Gastrocnemius medialis (tissue), 4 donors: ENCODE measurements at regions not wholly inside any gene's neighbourhood (a gene's known extent, or its start where the extent isn't known, plus 50 kb on each side); places are given as distances from the start of the nearest gene placed in this dataset.
"Not testable (repeated sequence)": the region's sequence is repeated elsewhere in the genome, so short reads cannot be mapped to it uniquely, and the experiment has no call there.

Experiments used
- ATAC-seq, 2 donors: fragments of 150-250 bp; one replicate each; pipeline ENCODE4 v1.9.1; 2016
- DNase-seq, 2 donors: peaks; one replicate each; pipeline ENCODE4 v3.0.0-alpha.2; 2019
- H3K27ac ChIP-seq, 4 donors: fragments of 200-600 bp; sonication (generic); 1 replicate in 1 of 4; 2 replicates in 3 of 4; pipeline ENCODE4 v1.5.1; 2016 to 2018; ENCODE audit warnings: mild to moderate bottlenecking in 2 of 4, moderate library complexity in 1 of 4
- H3K27me3 ChIP-seq, 3 donors: fragments of 200-600 bp; sonication (generic) in 2 of 3; 1 replicate in 1 of 3; 2 replicates in 2 of 3; pipeline versions ENCODE4 v1.5.1 to v1.6.0; 2016 to 2019; ENCODE audit warnings: mild to moderate bottlenecking in 1 of 3, moderate library complexity in 1 of 3
- H3K36me3 ChIP-seq, 2 donors: fragments of 200-600 bp; sonication (generic) in 1 of 2; one replicate each; pipeline ENCODE4 v1.5.1; 2017 to 2018
- H3K4me1 ChIP-seq, 2 donors: fragments of 200-600 bp; sonication (generic) in 1 of 2; one replicate each; pipeline ENCODE4 v1.5.1; 2016 to 2017; ENCODE audit warnings: mild to moderate bottlenecking in 2 of 2
- H3K4me3 ChIP-seq, 4 donors: fragments of 200-600 bp; sonication (generic) in 3 of 4; 1 replicate in 1 of 4; 2 replicates in 3 of 4; pipeline ENCODE4 v1.5.1; 2016 to 2019; ENCODE audit warnings: mild to moderate bottlenecking in 2 of 4
- H3K9me3 ChIP-seq, 3 donors: fragments of 200-600 bp; sonication (generic) in 2 of 3; 1 replicate in 1 of 3; 2 replicates in 2 of 3; pipeline ENCODE4 v1.5.1; 2016 to 2019
- POLR2A ChIP-seq, 2 donors: fragments of 450-650 bp; IDR thresholded peaks; one replicate each; pipeline ENCODE4 v1.6.1; 2017; ENCODE audit warnings: antibody characterized with exemption in 2 of 2, mild to moderate bottlenecking in 2 of 2, moderate library complexity in 2 of 2
- in situ Hi-C, 4 donors: fragments of 200-750 bp; cut with MboI; loops; one replicate each; pipeline versions ENCODE4 v1.15.0 to v1.8.0; 2017; ENCODE audit warnings: low sequenced_read_pairs in 4 of 4
- intact Hi-C: fragments of 100-400 bp; cut with DNase I; formaldehyde crosslinking; loops from one replicate; pipeline ENCODE4 v1.15.1; 2023; ENCODE audit warnings: low total_unique reads
- TF ChIP-seq, protein P1 (sequence below), 5 experiments: fragments of 450-650 bp in 3 of 5; fragments of 200-600 bp in 2 of 5; sonication (generic) in 2 of 5; IDR thresholded peaks in 4 of 5; conservative IDR thresholded peaks in 1 of 5; 1 replicate in 4 of 5; 2 replicates in 1 of 5; pipeline ENCODE4 v1.5.1; 2016 to 2019; ENCODE audit warnings: antibody characterized with exemption in 5 of 5, mild to moderate bottlenecking in 3 of 5, moderate library complexity in 3 of 5

GRCh38 chr9:22214497-22215031 lies 205.5 kb upstream of the CDKN2B start:
- ATAC-seq, result no peak
- Histone ChIP-seq H3K27ac (no peak overlapping the region), H3K4me3 (no peak overlapping the region), H3K9me3 (no peaks in the 10 kb centered on the region), H3K36me3 (no peaks in the 10 kb centered on the region), H3K27me3 (no peaks in the 10 kb centered on the region), H3K4me1 (peaks cover 0 to 6% of the 10 kb centered on the region in 2 donors)
- DNase-seq, result no peak
- intact Hi-C loops, result no loop called here
- TF ChIP-seq, protein P1, sequence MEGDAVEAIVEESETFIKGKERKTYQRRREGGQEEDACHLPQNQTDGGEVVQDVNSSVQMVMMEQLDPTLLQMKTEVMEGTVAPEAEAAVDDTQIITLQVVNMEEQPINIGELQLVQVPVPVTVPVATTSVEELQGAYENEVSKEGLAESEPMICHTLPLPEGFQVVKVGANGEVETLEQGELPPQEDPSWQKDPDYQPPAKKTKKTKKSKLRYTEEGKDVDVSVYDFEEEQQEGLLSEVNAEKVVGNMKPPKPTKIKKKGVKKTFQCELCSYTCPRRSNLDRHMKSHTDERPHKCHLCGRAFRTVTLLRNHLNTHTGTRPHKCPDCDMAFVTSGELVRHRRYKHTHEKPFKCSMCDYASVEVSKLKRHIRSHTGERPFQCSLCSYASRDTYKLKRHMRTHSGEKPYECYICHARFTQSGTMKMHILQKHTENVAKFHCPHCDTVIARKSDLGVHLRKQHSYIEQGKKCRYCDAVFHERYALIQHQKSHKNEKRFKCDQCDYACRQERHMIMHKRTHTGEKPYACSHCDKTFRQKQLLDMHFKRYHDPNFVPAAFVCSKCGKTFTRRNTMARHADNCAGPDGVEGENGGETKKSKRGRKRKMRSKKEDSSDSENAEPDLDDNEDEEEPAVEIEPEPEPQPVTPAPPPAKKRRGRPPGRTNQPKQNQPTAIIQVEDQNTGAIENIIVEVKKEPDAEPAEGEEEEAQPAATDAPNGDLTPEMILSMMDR (IDR thresholded peaks at IDR 0.05 in 4 of 5, conservative IDR thresholded peaks at IDR 0.05 in 1 of 5), result no peak
- no peak for TF ChIP-seq POLR2A (IDR thresholded peaks at IDR 0.05)
- in situ Hi-C loops, result no loop called here

- DNase-seq (no peak), ATAC-seq (no peak)
- in situ Hi-C loops, result no loop called here
- Histone ChIP-seq H3K27ac (no peak overlapping the region), H3K4me3 (no peak overlapping the region), H3K9me3 (no peaks in the 10 kb centered on the region), H3K36me3 (no peaks in the 10 kb centered on the region), H3K27me3 (no peaks in the 10 kb centered on the region), H3K4me1 (peaks cover 0 to 6% of the 10 kb centered on the region in 2 donors)
- intact Hi-C loops, result no loop called here
- no peak for TF ChIP-seq POLR2A (IDR thresholded peaks at IDR 0.05)
- TF ChIP-seq, protein P1 (IDR thresholded peaks at IDR 0.05 in 4 of 5, conservative IDR thresholded peaks at IDR 0.05 in 1 of 5), result no peak
Measured at GRCh38 chr9:22215521-22215920, 206.4 kb upstream of the CDKN2B start.

GRCh38 chr9:22216730-22217172 lies 207.6 kb upstream of the CDKN2B start:
- intact Hi-C loops, result no loop called here
- Histone ChIP-seq H3K4me3 (no peak overlapping the region), H3K36me3 (no peaks in the 10 kb centered on the region), H3K9me3 (no peaks in the 10 kb centered on the region), H3K27ac (no peak overlapping the region), H3K27me3 (no peaks in the 10 kb centered on the region), H3K4me1 (peaks cover 0 to 6% of the 10 kb centered on the region in 2 donors)
- in situ Hi-C loops, result no loop called here
- no peak for DNase-seq
- TF ChIP-seq POLR2A (IDR thresholded peaks at IDR 0.05), result no peak
- TF ChIP-seq, protein P1 (IDR thresholded peaks at IDR 0.05 in 4 of 5, conservative IDR thresholded peaks at IDR 0.05 in 1 of 5), result no peak
- ATAC-seq, result no peak

DNA sequence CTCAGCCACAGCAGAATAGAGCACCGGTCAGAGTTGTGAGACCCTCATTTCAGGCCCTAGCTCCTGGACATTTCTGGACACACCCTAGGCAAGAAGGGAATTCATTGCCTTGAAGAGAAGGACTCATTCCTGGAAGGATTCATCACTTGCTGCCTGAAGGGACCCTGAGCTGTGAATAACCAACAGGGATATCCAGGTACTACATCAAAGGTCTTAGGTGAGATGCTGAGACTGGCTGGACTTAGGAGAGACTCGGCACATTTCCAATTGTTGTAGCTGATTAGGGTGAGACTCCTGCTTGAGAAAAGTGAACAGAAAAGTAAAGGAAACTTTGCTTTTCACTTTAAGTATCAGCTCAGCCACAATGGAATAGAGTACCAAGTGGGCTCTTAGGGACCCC lies 208.1 kb upstream of the CDKN2B start:
- Histone ChIP-seq H3K4me1 (peaks cover 0 to under 1% of the 10 kb centered on the region in 2 donors), H3K27ac (no peak overlapping the region), H3K4me3 (no peak overlapping the region), H3K9me3 (no peaks in the 10 kb centered on the region), H3K27me3 (no peaks in the 10 kb centered on the region), H3K36me3 (no peaks in the 10 kb centered on the region)
- in situ Hi-C loops (no loop called here), intact Hi-C loops (no loop called here)
- no peak for DNase-seq
- TF ChIP-seq, protein P1 (IDR thresholded peaks at IDR 0.05 in 4 of 5, conservative IDR thresholded peaks at IDR 0.05 in 1 of 5), result no peak
- no peak for TF ChIP-seq POLR2A (IDR thresholded peaks at IDR 0.05)
- ATAC-seq, result no peak

DNA sequence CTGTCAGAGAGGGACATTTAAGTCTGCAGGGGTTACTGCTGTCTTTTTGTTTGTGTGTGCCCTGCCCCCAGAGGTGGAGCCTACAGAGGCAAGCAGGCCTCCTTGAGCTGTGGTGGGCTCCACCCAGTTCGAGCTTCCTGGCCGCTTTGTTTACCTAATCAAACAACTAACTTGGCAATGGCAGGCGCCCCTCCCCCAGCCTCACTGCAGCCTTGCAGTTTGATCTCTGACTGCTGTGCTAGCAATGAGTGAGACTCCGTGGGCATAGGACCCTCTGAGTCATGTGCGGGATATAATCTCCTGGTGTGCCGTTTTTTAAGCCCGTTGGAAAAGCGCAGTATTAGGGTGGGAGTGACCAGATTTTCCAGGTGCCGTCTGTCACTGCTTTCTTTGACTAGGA lies 216.8 kb upstream of the CDKN2B start:
- H3K9me3 ChIP-seq, H3K27me3 ChIP-seq, DNase-seq, intact Hi-C loops, H3K4me3 ChIP-seq, ATAC-seq, H3K36me3 ChIP-seq, H3K27ac ChIP-seq, H3K4me1 ChIP-seq: not testable (repeated sequence)
- in situ Hi-C loops, result loop anchor here in 3 of 4 donors (25.0 kb wide), 1 partner anchor 214 kb away; the partner anchor contains the start of gene CDKN2B (in 3 of the 3)
